ENCODE measurements at regions not wholly inside any gene's neighbourhood (a gene's known extent, or its start where the extent isn't known, plus 50 kb on each side); places are given as distances from the start of the nearest gene placed in this dataset.

- Mint-ChIP-seq H3K36me3 (ENCODE audit: low read depth) (no peaks in the 10 kb centered on the region), H3K9me3 (peaks cover 32% of the 10 kb centered on the region), H3K4me3 (no peak overlapping the region), H3K27me3 (ENCODE audit: insufficient read depth) (no peaks in the 10 kb centered on the region), H3K27ac (no peak overlapping the region), H3K4me1 (ENCODE audit: low read depth) (no peaks in the 10 kb centered on the region)
- no peak for TF ChIP-seq CTCF (IDR thresholded peaks at IDR 0.05)
- DNase-seq: no peak
These were observed 599.9 kb upstream of the RGS18 start for GRCh38 chr1:191558379-191558778.

- Mint-ChIP-seq H3K36me3 (ENCODE audit: low read depth) (no peaks in the 10 kb centered on the region), H3K27ac (no peak overlapping the region), H3K4me3 (no peak overlapping the region), H3K27me3 (ENCODE audit: insufficient read depth) (no peaks in the 10 kb centered on the region), H3K4me1 (ENCODE audit: low read depth) (no peaks in the 10 kb centered on the region), H3K9me3 (peaks cover 41% of the 10 kb centered on the region)
- TF ChIP-seq CTCF (IDR thresholded peaks at IDR 0.05): no peak
- DNase-seq: no peak
These were observed 597.0 kb upstream of the RGS18 start for GRCh38 chr1:191561276-191561675.

GRCh38 chr1:191564275-191564674, 594.0 kb upstream of the RGS18 start:
- no peak for TF ChIP-seq CTCF (IDR thresholded peaks at IDR 0.05)

GRCh38 chr1:191572479-191572878, 585.8 kb upstream of the RGS18 start:
- Mint-ChIP-seq H3K4me1 (ENCODE audit: low read depth) (no peaks in the 10 kb centered on the region), H3K36me3 (ENCODE audit: low read depth) (no peaks in the 10 kb centered on the region), H3K27me3 (ENCODE audit: insufficient read depth) (no peaks in the 10 kb centered on the region), H3K4me3 (no peak overlapping the region), H3K27ac (no peak overlapping the region), H3K9me3 (peaks cover 22% of the 10 kb centered on the region; the same call in 1 of the 2 replicates)
- TF ChIP-seq CTCF (IDR thresholded peaks at IDR 0.05): no peak
- DNase-seq: no peak

More at GRCh38 chr1:191564275-191564674, 594.0 kb upstream of the RGS18 start:
- Mint-ChIP-seq H3K27me3 (ENCODE audit: insufficient read depth) (no peaks in the 10 kb centered on the region), H3K4me3 (no peak overlapping the region), H3K27ac (no peak overlapping the region), H3K4me1 (ENCODE audit: low read depth) (no peaks in the 10 kb centered on the region), H3K36me3 (ENCODE audit: low read depth) (no peaks in the 10 kb centered on the region), H3K9me3 (peaks cover 30% of the 10 kb centered on the region)
- no peak for DNase-seq

- no peak for DNase-seq
- Mint-ChIP-seq H3K4me1 (ENCODE audit: low read depth) (no peaks in the 10 kb centered on the region), H3K9me3 (peaks cover 25% of the 10 kb centered on the region; the same call in 1 of the 2 replicates), H3K36me3 (ENCODE audit: low read depth) (no peaks in the 10 kb centered on the region), H3K4me3 (no peak overlapping the region), H3K27me3 (ENCODE audit: insufficient read depth) (no peaks in the 10 kb centered on the region), H3K27ac (no peak overlapping the region)
- TF ChIP-seq CTCF (IDR thresholded peaks at IDR 0.05): no peak
These were observed 583.1 kb upstream of the RGS18 start for GRCh38 chr1:191575180-191575579.

- Mint-ChIP-seq H3K4me1 (ENCODE audit: low read depth) (no peaks in the 10 kb centered on the region), H3K36me3 (ENCODE audit: low read depth) (no peaks in the 10 kb centered on the region), H3K9me3 (peaks cover 21% of the 10 kb centered on the region; the same call in 1 of the 2 replicates), H3K27ac (no peak overlapping the region), H3K4me3 (no peak overlapping the region), H3K27me3 (ENCODE audit: insufficient read depth) (no peaks in the 10 kb centered on the region)
- DNase-seq: no peak
- no peak for TF ChIP-seq CTCF (IDR thresholded peaks at IDR 0.05)
These were observed 582.5 kb upstream of the RGS18 start for GRCh38 chr1:191575746-191576145.
